HepG2 (cell line): ENCODE measurements at regions not wholly inside any gene's neighbourhood (a gene's known extent, or its start where the extent isn't known, plus 50 kb on each side); places are given as distances from the start of the nearest gene placed in this dataset.

Source experiments
- CHCHD3 ChIP-seq: sonication (generic); formaldehyde crosslinking; IDR thresholded peaks from 2 replicates; pipeline ENCODE4 v1.8.0; 2022; ENCODE audit warnings: mild to moderate bottlenecking, missing genetic modification reagents, moderate library complexity
- CTCF ChIP-seq: sonication (generic); formaldehyde crosslinking; IDR thresholded peaks from 2 replicates; pipeline ENCODE4 v1.5.0; 2020; ENCODE audit warnings: mild to moderate bottlenecking, missing genetic modification reagents, moderate library complexity
- EZH2 ChIP-seq: conservative IDR thresholded peaks from 2 replicates; pipeline ENCODE4 v1.6.1; 2012; ENCODE audit warnings: mild to moderate bottlenecking, low read depth, low read length, moderate library complexity
- HMG20B ChIP-seq: conservative IDR thresholded peaks from 2 replicates; pipeline ENCODE4 v1.6.1; 2016; ENCODE audit warnings: missing genetic modification reagents, missing compliant biosample characterization
- JUND ChIP-seq: sonication (generic); formaldehyde crosslinking; IDR thresholded peaks from 2 replicates; pipeline ENCODE4 v1.8.0; 2022; ENCODE audit warnings: mild to moderate bottlenecking, missing genetic modification reagents
- MEF2D ChIP-seq: sonication (generic); formaldehyde crosslinking; IDR thresholded peaks from 2 replicates; pipeline ENCODE4 v1.5.1; 2020; ENCODE audit warnings: mild to moderate bottlenecking, missing genetic modification reagents
- NR2C2 ChIP-seq: sonication (generic); formaldehyde crosslinking; IDR thresholded peaks from 2 replicates; pipeline ENCODE4 v1.4.0; 2020; ENCODE audit warnings: missing genetic modification reagents, mild to moderate bottlenecking, moderate library complexity, borderline replicate concordance
- RNF219 ChIP-seq: sonication (generic); formaldehyde crosslinking; IDR thresholded peaks from 2 replicates; pipeline ENCODE4 v1.5.0; 2020; ENCODE audit warnings: mild to moderate bottlenecking, missing genetic modification reagents
- SALL2 ChIP-seq: sonication (generic); formaldehyde crosslinking; IDR thresholded peaks from 2 replicates; pipeline ENCODE4 v1.8.1; 2023; ENCODE audit warnings: mild to moderate bottlenecking, missing genetic modification reagents, inconsistent platforms
- SETDB1 ChIP-seq: sonication (generic); formaldehyde crosslinking; IDR thresholded peaks from 2 replicates; pipeline ENCODE4 v1.5.1; 2020; ENCODE audit warnings: missing genetic modification reagents, mild to moderate bottlenecking, borderline replicate concordance
- SRSF9 ChIP-seq: fragments of 200-400 bp; formaldehyde crosslinking; IDR thresholded peaks from 2 replicates; pipeline ENCODE4 v1.6.1; 2018; ENCODE audit warnings: borderline replicate concordance, mild to moderate bottlenecking, low read depth, low read length; ENCODE audit not compliant: insufficient read depth, poor library complexity, severe bottlenecking
- ZNF704 ChIP-seq: sonication (generic); formaldehyde crosslinking; IDR thresholded peaks from 2 replicates; pipeline ENCODE4 v1.8.1; 2023; ENCODE audit warnings: mild to moderate bottlenecking, inconsistent platforms, moderate library complexity, missing genetic modification reagents, borderline replicate concordance
- ZNF749 ChIP-seq: sonication (generic); formaldehyde crosslinking; IDR thresholded peaks from 2 replicates; pipeline ENCODE4 v1.8.0; 2022; ENCODE audit warnings: mild to moderate bottlenecking, missing genetic modification reagents, moderate library complexity, borderline replicate concordance

- TF ChIP-seq JUND (no peak), ZNF704 (CRISPR knock-in tag) (no peak), CTCF (CRISPR knock-in tag) (no peak), MEF2D (CRISPR knock-in tag) (no peak), NR2C2 (CRISPR knock-in tag) (no peak), EZH2 (no peak), SRSF9 (no peak), SETDB1 (CRISPR knock-in tag) (no peak), ZNF749 (CRISPR knock-in tag) (no peak), HMG20B (CRISPR knock-in tag) (no peak), RNF219 (CRISPR knock-in tag) (no peak), SALL2 (no peak), CHCHD3 (no peak)
These were observed 172.9 kb upstream of the BCL6 start for GRCh38 chr3:187918081-187918644.
